ENCODE measurements at regions not wholly inside any gene's neighbourhood (a gene's known extent, or its start where the extent isn't known, plus 50 kb on each side); places are given as distances from the start of the nearest gene placed in this dataset.

GRCh38 chr4:162681212-162681611, 485.5 kb downstream of the NAF1 start:
- no peak for TF ChIP-seq POLR2AphosphoS5 (IDR thresholded peaks at IDR 0.05; ENCODE audit: low read depth, low read length)
- no peak for TF ChIP-seq TAF1 (IDR thresholded peaks at IDR 0.05; ENCODE audit: borderline replicate concordance, low read depth, low read length)
- TF ChIP-seq POLR2A (IDR thresholded peaks at IDR 0.05; ENCODE audit: low read depth, low read length), result no peak
- FAIRE-seq, result no peak
- DNase-seq (ENCODE audit: insufficient read length), result no peak

DNA sequence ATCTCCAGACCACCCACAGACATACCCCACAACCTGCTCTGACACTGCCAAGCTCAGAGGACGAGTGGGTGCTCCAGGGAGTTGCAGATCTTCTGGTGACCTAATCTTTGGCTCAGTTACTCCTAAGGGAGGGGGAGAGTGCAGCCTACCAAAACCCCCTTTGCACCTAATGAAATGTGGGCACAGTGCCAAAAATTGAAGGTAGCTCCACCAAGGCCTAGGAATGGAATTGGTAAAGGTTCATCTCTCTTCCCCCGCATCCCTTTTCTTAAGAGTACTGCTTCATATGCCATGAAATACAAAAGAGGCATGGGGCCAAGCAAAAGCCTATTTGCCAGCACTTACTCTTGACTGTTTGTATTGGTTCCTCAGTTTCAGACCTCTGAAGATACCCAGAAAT, 491.0 kb downstream of the NAF1 start:
- TF ChIP-seq POLR2AphosphoS5 (IDR thresholded peaks at IDR 0.05; ENCODE audit: low read depth, low read length), result no peak
- no peak for TF ChIP-seq TAF1 (IDR thresholded peaks at IDR 0.05; ENCODE audit: borderline replicate concordance, low read depth, low read length)
- TF ChIP-seq POLR2A (IDR thresholded peaks at IDR 0.05; ENCODE audit: low read depth, low read length), result no peak
- DNase-seq (ENCODE audit: insufficient read length) (no peak), FAIRE-seq (no peak)

DNA sequence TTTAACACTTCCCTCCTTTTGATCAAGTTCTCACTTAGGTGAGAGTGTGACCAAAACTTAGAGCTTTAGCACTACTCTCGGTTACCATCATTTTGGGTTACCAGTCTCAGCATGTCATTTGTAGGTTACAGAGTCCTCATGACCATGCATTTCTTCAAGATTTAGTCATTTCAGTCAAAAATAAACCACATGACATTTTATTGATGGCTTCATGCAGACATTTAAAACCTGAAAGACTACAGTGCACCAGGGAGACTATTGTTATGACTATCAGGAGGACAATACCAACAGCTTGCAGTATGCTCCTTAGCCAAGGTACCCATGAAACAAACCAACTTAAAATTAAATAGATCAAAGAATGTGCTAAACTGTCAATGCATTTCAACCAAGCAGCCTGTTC, 498.1 kb upstream of the FSTL5 start:
- DNase-seq (ENCODE audit: insufficient read length) (no peak), FAIRE-seq (no peak)
- no peak for TF ChIP-seq POLR2A (IDR thresholded peaks at IDR 0.05; ENCODE audit: low read depth, low read length)
- no peak for TF ChIP-seq TAF1 (IDR thresholded peaks at IDR 0.05; ENCODE audit: borderline replicate concordance, low read depth, low read length)
- no peak for TF ChIP-seq POLR2AphosphoS5 (IDR thresholded peaks at IDR 0.05; ENCODE audit: low read depth, low read length)

DNA sequence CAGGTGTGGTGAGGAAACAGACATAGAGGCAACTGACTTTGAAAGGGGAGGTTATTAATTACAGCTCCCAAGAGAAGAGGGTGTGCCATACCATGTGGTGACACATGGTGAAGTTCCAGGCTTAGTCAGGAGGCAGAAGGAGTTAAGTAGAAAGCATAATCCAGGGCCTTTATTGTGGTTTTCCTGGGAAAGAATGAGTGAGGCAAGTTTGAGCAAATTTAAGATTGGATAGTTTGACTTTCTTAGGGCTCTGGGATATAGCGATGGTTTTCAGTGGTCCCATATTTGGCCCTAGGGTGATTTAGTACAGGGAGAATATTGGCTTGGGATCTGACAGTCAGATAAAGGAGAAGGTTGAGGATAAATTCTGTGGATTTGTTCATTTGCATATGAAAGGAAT, 495.9 kb upstream of the FSTL5 start:
- FAIRE-seq (no peak), DNase-seq (ENCODE audit: insufficient read length) (no peak)
- TF ChIP-seq POLR2A (IDR thresholded peaks at IDR 0.05; ENCODE audit: low read depth, low read length) (no peak), TAF1 (IDR thresholded peaks at IDR 0.05; ENCODE audit: borderline replicate concordance, low read depth, low read length) (no peak)

DNA sequence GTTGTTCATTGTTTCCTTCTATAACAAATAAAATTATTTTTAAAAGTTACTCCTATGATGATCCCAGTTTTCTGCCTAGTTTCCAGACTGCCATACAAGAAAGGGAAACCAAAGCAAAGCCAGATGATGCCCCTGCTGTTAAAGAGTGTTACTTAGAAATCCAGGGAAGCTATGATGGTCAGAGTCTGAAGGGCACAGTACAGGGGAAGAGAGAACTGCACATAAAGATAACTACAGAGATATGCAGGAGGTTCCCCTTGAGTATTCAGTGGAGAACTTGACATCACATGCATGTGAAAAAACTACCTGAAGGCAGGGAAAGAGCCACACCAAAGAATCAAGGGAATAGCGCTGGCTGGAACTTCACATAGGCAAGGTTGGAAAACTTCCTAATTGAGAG, 494.2 kb upstream of the FSTL5 start:
- FAIRE-seq (peak; percentile 33), DNase-seq (ENCODE audit: insufficient read length) (no peak)
- TF ChIP-seq POLR2AphosphoS5 (IDR thresholded peaks at IDR 0.05; ENCODE audit: low read depth, low read length), result no peak
- TF ChIP-seq POLR2A (IDR thresholded peaks at IDR 0.05; ENCODE audit: low read depth, low read length), result no peak
- no peak for TF ChIP-seq TAF1 (IDR thresholded peaks at IDR 0.05; ENCODE audit: borderline replicate concordance, low read depth, low read length)

DNA sequence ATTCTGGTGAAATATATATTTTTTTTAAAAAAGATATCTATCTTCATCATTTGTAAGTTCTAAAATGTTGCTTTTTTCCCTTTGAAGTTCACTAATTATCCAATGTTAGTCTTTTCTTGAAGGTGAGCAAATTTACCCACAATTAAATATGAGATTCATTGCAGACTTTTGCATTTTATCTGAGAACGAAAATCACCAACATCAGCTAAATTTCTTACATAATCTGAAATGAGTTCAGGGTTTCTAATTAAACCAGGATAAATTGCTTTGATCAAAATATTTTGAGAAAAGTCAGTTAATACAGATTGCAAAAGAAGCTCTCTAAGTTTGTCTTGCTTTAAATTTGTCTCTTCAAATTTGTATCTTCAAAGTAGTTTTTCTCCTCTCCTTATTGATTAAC, 486.4 kb upstream of the FSTL5 start:
- TF ChIP-seq TAF1 (IDR thresholded peaks at IDR 0.05; ENCODE audit: borderline replicate concordance, low read depth, low read length) (no peak), POLR2AphosphoS5 (IDR thresholded peaks at IDR 0.05; ENCODE audit: low read depth, low read length) (no peak), POLR2A (IDR thresholded peaks at IDR 0.05; ENCODE audit: low read depth, low read length) (no peak)
- DNase-seq (ENCODE audit: insufficient read length) (no peak), FAIRE-seq (no peak)

- FAIRE-seq (no peak), DNase-seq (ENCODE audit: insufficient read length) (no peak)
- TF ChIP-seq POLR2A (IDR thresholded peaks at IDR 0.05; ENCODE audit: low read depth, low read length), result no peak
These were observed 481.6 kb upstream of the FSTL5 start for GRCh38 chr4:162645381-162645780.

GRCh38 chr4:162644346-162644745, 480.5 kb upstream of the FSTL5 start:
- TF ChIP-seq POLR2AphosphoS5 (IDR thresholded peaks at IDR 0.05; ENCODE audit: low read depth, low read length), result no peak
- TF ChIP-seq POLR2A (IDR thresholded peaks at IDR 0.05; ENCODE audit: low read depth, low read length), result no peak
- DNase-seq (ENCODE audit: insufficient read length) (no peak), FAIRE-seq (no peak)

- no peak for DNase-seq (ENCODE audit: insufficient read length)
- FAIRE-seq, result no peak
- TF ChIP-seq POLR2A (IDR thresholded peaks at IDR 0.05; ENCODE audit: low read depth, low read length), result no peak
- no peak for TF ChIP-seq TAF1 (IDR thresholded peaks at IDR 0.05; ENCODE audit: borderline replicate concordance, low read depth, low read length)
- TF ChIP-seq POLR2AphosphoS5 (IDR thresholded peaks at IDR 0.05; ENCODE audit: low read depth, low read length), result no peak
These were observed 476.4 kb upstream of the FSTL5 start for GRCh38 chr4:162640152-162640551.

DNA sequence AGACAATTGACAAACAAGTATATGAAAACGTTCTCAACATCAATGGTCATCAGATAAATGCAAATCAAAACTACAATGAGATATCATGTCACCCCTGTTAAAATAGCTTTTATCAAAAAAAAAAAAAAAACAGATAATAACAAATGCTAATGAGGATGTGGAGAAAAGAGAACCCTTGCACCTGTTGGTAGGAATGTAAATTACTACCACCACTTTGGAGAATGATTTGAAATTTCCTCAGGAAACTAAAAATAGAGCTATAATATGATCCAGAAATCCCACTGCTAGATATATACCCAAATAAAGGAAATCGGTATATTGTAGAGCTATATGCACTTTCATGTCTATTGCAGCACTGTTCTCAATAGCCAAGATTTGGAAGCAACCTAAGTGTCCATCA, 470.6 kb upstream of the FSTL5 start:
- FAIRE-seq (no peak), DNase-seq (ENCODE audit: insufficient read length) (no peak)
- TF ChIP-seq POLR2A (IDR thresholded peaks at IDR 0.05; ENCODE audit: low read depth, low read length), result no peak
- TF ChIP-seq POLR2AphosphoS5 (IDR thresholded peaks at IDR 0.05; ENCODE audit: low read depth, low read length), result no peak
- TF ChIP-seq TAF1 (IDR thresholded peaks at IDR 0.05; ENCODE audit: borderline replicate concordance, low read depth, low read length), result no peak

DNA sequence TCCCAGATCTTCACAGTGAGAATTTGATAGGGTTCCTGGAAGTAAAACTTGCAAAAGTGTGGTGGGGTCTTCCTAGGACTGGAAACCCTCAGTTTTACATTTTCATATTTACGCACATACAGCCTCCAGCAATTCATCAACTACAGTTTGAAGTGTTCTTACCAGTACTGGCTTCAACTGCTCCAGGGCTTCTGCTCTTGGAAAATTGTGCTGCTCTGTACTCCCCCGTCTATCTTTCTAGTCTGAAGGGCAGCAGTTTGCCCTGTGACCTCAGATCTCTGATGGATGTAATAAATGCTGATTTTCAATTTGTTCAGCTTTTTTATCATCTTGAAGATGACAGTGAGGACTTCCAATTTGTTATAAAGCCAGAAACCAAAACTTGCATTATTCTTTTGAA, 458.9 kb upstream of the FSTL5 start:
- FAIRE-seq (no peak), DNase-seq (ENCODE audit: insufficient read length) (no peak)
- no peak for TF ChIP-seq TAF1 (IDR thresholded peaks at IDR 0.05; ENCODE audit: borderline replicate concordance, low read depth, low read length)
- TF ChIP-seq POLR2AphosphoS5 (IDR thresholded peaks at IDR 0.05; ENCODE audit: low read depth, low read length), result no peak
- TF ChIP-seq POLR2A (IDR thresholded peaks at IDR 0.05; ENCODE audit: low read depth, low read length), result no peak

DNA sequence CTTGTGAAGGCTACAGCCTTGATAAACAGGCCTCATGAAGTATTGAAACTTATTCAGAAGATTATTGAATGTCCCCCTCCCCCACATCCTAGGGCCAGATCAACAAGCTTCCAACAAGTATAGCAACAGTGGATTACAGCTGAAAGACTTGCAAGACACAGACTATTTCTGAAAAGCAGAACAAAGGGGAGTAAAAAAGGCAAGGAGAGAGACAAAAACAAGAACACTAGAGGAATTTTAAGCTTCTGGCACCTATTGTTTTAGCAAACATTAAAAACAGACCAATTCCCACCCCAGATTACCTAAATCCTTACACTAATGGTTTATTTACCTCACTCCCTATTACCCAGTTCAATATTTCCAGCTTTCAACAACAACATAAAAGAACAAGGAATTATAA, 446.3 kb upstream of the FSTL5 start:
- TF ChIP-seq POLR2AphosphoS5 (IDR thresholded peaks at IDR 0.05; ENCODE audit: low read depth, low read length), result no peak
- no peak for TF ChIP-seq POLR2A (IDR thresholded peaks at IDR 0.05; ENCODE audit: low read depth, low read length)
- TF ChIP-seq TAF1 (IDR thresholded peaks at IDR 0.05; ENCODE audit: borderline replicate concordance, low read depth, low read length), result no peak
- FAIRE-seq (no peak), DNase-seq (ENCODE audit: insufficient read length) (no peak)

GRCh38 chr4:162586266-162586665, 422.5 kb upstream of the FSTL5 start:
- DNase-seq (ENCODE audit: insufficient read length) (no peak), FAIRE-seq (no peak)
- TF ChIP-seq POLR2AphosphoS5 (IDR thresholded peaks at IDR 0.05; ENCODE audit: low read depth, low read length) (no peak), POLR2A (IDR thresholded peaks at IDR 0.05; ENCODE audit: low read depth, low read length) (no peak), TAF1 (IDR thresholded peaks at IDR 0.05; ENCODE audit: borderline replicate concordance, low read depth, low read length) (no peak)
